ENCODE measurements at regions not wholly inside any gene's neighbourhood (a gene's known extent, or its start where the extent isn't known, plus 50 kb on each side); places are given as distances from the start of the nearest gene placed in this dataset.

DNA sequence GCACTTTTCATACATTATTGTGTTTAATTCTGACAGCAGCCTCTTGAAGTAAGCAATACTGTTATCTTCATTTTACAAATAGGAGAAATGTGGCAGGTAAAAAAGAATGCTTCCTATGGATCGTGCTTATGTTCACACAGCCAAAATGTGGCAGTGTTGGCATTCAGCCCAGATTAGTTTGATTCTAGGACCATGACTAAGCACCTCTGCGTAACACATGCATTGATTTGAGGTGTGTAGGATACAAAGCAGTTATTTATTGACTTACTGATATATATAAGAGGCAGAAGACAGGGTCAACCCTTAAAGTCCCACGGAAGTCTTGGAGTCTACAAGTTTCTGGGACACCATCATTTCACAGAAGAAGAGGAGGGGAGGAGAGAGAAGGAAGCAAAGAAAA, 1144.4 kb upstream of the GOT2 start:
- TF ChIP-seq, protein P1, sequence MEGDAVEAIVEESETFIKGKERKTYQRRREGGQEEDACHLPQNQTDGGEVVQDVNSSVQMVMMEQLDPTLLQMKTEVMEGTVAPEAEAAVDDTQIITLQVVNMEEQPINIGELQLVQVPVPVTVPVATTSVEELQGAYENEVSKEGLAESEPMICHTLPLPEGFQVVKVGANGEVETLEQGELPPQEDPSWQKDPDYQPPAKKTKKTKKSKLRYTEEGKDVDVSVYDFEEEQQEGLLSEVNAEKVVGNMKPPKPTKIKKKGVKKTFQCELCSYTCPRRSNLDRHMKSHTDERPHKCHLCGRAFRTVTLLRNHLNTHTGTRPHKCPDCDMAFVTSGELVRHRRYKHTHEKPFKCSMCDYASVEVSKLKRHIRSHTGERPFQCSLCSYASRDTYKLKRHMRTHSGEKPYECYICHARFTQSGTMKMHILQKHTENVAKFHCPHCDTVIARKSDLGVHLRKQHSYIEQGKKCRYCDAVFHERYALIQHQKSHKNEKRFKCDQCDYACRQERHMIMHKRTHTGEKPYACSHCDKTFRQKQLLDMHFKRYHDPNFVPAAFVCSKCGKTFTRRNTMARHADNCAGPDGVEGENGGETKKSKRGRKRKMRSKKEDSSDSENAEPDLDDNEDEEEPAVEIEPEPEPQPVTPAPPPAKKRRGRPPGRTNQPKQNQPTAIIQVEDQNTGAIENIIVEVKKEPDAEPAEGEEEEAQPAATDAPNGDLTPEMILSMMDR (IDR thresholded peaks at IDR 0.05; ENCODE audit: insufficient read depth, low read depth, low read length): no peak
- no peak overlapping the region for H3K4me3 ChIP-seq (ENCODE audit: low read depth, low read length)
- DNase-seq (ENCODE audit: low read depth): peak; percentile 1

DNA sequence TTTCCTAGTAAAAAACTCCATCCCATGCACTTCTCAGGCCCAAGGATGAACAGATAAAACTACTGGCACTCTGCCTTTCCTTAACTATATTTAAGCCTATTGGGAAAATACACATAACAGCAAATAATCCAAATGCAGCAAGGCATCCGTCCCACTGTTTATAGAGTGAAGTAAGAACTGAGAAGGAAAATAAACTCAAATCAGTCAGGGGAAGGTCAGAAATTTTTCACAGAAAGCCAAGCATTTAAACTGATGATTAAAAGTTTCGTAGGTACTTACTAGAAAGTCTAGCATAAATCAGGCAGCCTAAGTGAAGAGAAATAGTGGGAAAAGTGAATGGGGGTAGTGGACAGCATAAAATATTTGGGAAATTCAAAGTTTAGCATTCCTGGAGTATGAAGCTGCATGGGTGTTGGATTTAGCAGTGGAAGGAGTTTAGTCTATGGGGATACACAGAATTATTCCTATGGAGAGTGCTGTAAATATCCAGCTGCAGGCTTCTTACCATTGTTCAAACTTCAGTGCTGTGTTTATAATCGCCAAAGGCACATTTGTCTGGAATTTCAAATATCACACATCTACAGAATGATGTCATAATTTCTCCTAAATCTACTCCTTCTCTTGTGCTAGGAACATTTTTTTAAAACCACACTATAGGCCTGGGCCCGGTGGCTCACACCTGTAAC, 1131.0 kb upstream of the GOT2 start:
- H3K4me3 ChIP-seq (ENCODE audit: low read depth, low read length): no peak overlapping the region
- TF ChIP-seq, protein P1 (IDR thresholded peaks at IDR 0.05; ENCODE audit: insufficient read depth, low read depth, low read length): no peak
- DNase-seq (ENCODE audit: low read depth): no peak

DNA sequence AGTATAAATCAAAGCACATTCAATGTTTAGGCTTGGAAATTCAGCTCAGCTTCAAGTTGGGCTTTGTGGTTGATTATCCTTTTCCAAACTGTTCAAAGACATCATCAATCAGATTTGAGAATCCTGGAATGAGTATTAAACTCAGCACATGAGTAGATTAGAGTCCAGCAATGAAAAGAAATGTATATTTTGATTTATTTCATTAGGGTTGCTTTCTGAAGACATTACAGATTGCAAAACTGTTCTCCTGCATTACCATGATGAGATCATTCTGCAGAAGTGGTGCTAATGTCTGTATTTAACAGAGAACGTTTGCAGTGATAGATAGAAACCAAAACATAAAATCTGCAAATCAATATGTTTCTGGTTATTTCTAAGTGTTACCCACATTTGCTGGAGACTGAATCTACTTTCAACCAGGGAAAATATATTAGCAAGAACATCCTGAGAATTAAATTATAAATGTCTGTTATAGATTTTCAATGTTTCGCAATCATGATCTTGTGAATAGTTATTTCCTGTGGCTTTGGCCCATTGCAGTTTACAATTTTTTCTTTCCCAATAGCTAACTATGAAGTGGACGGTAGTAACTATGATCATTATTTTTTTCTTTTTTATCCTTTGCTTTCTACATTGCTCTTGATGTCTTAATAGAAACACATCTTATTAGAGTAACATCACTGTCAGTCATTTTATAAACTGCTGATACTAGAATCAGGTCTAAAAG, 1125.7 kb upstream of the GOT2 start:
- TF ChIP-seq, protein P1 (IDR thresholded peaks at IDR 0.05; ENCODE audit: insufficient read depth, low read depth, low read length): no peak
- H3K4me3 ChIP-seq (ENCODE audit: low read depth, low read length): no peak overlapping the region
- DNase-seq (ENCODE audit: low read depth): no peak

DNA sequence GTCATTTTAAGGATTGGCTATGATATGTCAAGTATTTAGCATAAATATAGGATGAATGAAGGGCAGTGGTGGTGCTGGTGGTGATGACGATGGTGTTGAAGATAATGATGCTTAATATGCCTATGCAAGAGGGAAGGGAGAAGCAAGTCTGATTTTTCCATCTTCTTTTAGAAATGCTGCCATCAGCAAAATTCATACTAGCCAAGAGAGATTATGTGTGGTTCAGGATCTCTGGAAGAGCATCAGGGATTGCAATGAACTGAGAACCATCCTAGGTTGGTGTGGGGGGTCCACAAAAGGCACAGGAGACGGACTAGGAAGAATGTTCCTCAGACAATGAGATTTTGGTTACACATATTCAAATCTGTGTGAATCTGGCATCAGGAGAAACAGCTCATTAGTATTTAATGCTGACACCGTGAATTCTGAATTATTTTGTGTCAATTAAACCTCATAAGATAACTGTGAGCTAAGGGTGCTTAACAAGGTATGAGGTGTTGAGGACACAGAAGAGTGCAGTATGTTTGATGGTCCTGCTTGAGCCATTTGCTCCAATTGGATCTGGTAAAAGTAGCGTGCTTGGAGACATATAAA, 1120.8 kb upstream of the GOT2 start:
- no peak for DNase-seq (ENCODE audit: low read depth)
- no peak overlapping the region for H3K4me3 ChIP-seq (ENCODE audit: low read depth, low read length)
- TF ChIP-seq, protein P1 (IDR thresholded peaks at IDR 0.05; ENCODE audit: insufficient read depth, low read depth, low read length): no peak

DNA sequence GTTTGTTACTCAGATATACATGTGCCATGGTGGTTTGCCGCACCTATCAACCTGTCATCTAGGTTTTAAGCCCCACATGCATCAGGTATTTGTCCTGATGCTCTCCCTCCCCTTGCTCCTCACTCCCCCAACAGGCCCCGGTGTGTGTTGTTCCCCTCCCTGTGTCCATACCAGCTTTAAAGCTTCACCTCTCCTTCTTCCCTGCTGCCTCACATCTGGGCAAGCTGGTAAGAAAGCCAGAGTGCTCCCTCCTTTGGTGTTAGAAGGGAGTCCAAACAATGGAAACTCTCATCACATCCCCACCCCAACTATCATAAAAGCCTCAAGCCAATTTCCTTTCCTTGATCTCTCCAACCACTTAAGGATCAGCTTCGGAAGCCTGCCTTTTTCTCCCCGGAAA, 1115.6 kb upstream of the GOT2 start:
- TF ChIP-seq, protein P1 (IDR thresholded peaks at IDR 0.05; ENCODE audit: insufficient read depth, low read depth, low read length): no peak
- H3K4me3 ChIP-seq (ENCODE audit: low read depth, low read length): no peak overlapping the region
- no peak for DNase-seq (ENCODE audit: low read depth)

DNA sequence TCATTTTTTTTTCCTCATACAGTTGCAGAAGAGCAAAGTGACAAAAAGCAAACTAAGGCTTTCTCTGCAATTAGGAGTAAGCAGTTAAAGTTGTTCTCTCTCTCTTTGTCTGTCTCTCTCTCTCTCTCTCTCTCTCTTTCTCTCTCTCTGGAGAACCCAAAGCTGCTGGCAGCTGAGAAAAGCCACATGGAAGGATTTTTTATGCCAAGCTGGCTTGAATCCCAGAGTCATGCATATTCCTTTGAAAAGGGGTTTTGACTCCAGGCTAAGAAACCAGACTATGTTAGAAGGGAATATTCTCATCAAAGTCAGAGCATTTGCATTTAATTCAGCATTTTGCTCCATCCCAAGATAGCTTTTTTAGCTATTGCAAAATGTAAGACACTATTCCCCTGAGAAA, 1114.2 kb upstream of the GOT2 start:
- no peak for DNase-seq (ENCODE audit: low read depth)
- no peak overlapping the region for H3K4me3 ChIP-seq (ENCODE audit: low read depth, low read length)
- TF ChIP-seq, protein P1 (IDR thresholded peaks at IDR 0.05; ENCODE audit: insufficient read depth, low read depth, low read length): no peak

Measured in fibroblast of villous mesenchyme (primary cell).